ENCODE measurements at regions not wholly inside any gene's neighbourhood (a gene's known extent, or its start where the extent isn't known, plus 50 kb on each side); places are given as distances from the start of the nearest gene placed in this dataset.

GRCh38 chr6:137989664-137990063, 117.6 kb downstream of the PERP start:
- TF ChIP-seq CTCF (IDR thresholded peaks at IDR 0.05) (no peak), CHD4 (IDR thresholded peaks at IDR 0.05; ENCODE audit: borderline replicate concordance) (no peak), RAD21 (conservative IDR thresholded peaks at IDR 0.05 in 1 of 2, IDR thresholded peaks at IDR 0.05 in 1 of 2) (no peak), NFE2L2 (conservative IDR thresholded peaks at IDR 0.05; ENCODE audit: low read length) (no peak), POLR2A (IDR thresholded peaks at IDR 0.05; ENCODE audit: low read length) (no peak), REST (IDR thresholded peaks at IDR 0.05) (no peak)
